Lung (tissue), 11 donors: ENCODE measurements at regions not wholly inside any gene's neighbourhood (a gene's known extent, or its start where the extent isn't known, plus 50 kb on each side); places are given as distances from the start of the nearest gene placed in this dataset.

Source experiments
- ATAC-seq: fragments of 200-7000 bp; cut with Tn5 transposase; one replicate; pipeline ENCODE4 v1.9.1; 2020; ENCODE audit warnings: moderate number of reproducible peaks; ENCODE audit not compliant: insufficient read depth, low FRiP score
- DNase-seq, 3 donors: peaks; one replicate each; pipeline ENCODE4 v3.0.0-alpha.2; 2013 to 2017
- H3K27ac ChIP-seq, 2 donors: one replicate each; pipeline ENCODE4 v1.5.1; 2013; ENCODE audit warnings: mild to moderate bottlenecking in 2 of 2, moderate library complexity in 2 of 2, control low read depth in 1 of 2, inconsistent platforms in 1 of 2, low read depth in 1 of 2, low read length in 1 of 2
- H3K27me3 ChIP-seq, 3 donors: one replicate each; pipeline ENCODE4 v1.5.1; 2013; ENCODE audit warnings: low read length in 2 of 3; ENCODE audit not compliant: control insufficient read depth in 3 of 3, insufficient read depth in 3 of 3
- H3K36me3 ChIP-seq, 4 donors: one replicate each; pipeline ENCODE4 v1.5.1; 2013; ENCODE audit warnings: low read length in 4 of 4, mild to moderate bottlenecking in 1 of 4, moderate library complexity in 1 of 4; ENCODE audit not compliant: control insufficient read depth in 4 of 4, insufficient read depth in 4 of 4
- H3K4me1 ChIP-seq, 5 donors: one replicate each; pipeline ENCODE4 v1.5.1; 2013; ENCODE audit warnings: low read length in 5 of 5, mild to moderate bottlenecking in 2 of 5, moderate library complexity in 1 of 5; ENCODE audit not compliant: control insufficient read depth in 5 of 5, insufficient read depth in 5 of 5
- H3K4me3 ChIP-seq: one replicate; pipeline ENCODE4 v1.5.1; 2013; ENCODE audit warnings: mild to moderate bottlenecking, control low read depth, moderate library complexity
- H3K9ac ChIP-seq, 2 donors: one replicate each; pipeline ENCODE4 v1.5.1; 2013; ENCODE audit warnings: low read length in 2 of 2, control low read depth in 1 of 2; ENCODE audit not compliant: insufficient read depth in 1 of 2
- H3K9me3 ChIP-seq, 4 donors: one replicate each; pipeline ENCODE4 v1.5.1; 2013; ENCODE audit warnings: low read length in 3 of 4, mild to moderate bottlenecking in 1 of 4, moderate library complexity in 1 of 4; ENCODE audit not compliant: control insufficient read depth in 4 of 4, insufficient read depth in 3 of 4
- WGBS, 2 donors: extraction: QIAGEN DNeasy Blood & Tissue Kit; methylation state at CpG; one replicate each; pipeline ENCODE4 v1.1.7; 2013; 5-methylcytosine and 5-hydroxymethylcytosine counted together
- TF ChIP-seq, protein P1 (sequence below): IDR thresholded peaks from 2 replicates; pipeline ENCODE4 v1.5.1; 2012; ENCODE audit warnings: mild to moderate bottlenecking; ENCODE audit errors: control extremely low read depth, extremely low read depth
- donor health status: control.
- donor health status: control.
- donor health status: Bipolar disorder and iron deficiency.
- donor health status: healthy.
- donor health status: DM: yes; HTN: yes; CAD: no.

DNA sequence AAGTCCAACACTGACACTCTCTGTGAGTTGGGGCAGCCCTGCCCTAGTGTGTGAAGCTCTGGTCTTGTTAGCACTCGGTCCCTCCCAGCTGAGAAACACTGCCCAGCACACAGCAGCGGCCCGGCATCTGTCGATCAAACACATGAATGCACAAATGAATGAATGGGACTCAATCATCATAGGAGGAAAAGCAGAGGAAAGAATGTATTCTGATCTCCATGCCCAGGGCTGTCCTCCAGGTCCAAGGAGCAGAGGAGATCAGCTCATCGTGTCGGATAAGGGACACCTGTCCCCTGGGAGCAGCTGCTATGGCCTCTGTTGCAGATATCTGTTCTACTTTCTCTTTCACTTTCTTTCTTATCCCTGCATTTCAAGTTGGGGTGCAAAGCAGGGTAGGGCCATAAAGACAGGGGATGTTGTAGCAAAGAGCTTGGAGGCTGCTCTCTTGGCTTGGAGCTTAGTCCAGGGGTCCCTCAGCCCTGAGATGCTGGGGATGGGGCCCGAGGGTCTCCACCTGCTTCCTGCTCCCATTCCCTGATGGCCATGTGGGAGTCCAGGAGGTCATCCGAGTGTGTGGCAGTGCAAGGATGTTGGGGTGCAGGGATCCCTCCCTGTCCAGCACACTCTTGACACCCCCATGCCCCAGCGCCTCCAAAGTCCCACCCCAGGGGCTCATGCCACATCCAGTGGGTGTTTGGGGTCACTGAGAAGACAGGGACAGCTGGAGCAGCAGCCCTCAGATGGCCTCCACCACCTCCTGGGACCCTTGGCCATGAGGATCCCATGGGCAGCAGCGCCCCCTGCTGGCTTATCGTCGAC lies 88.2 kb downstream of the IRF8 start:
- DNase-seq: peak in 2 of 3 donors; percentile 27 to 35
- ATAC-seq: no peak
- WGBS, 2 donors: 56 to 66% methylated on average over 11 to 12 of the region's 12 CpGs
- peaks cover 0 to 2% (median 0%) of the 10 kb centered on the region in 4 donors for H3K9me3 ChIP-seq
- no peak overlapping the region for H3K9ac ChIP-seq
- peaks cover 0 to 9% (median 0%) of the 10 kb centered on the region in 5 donors for H3K4me1 ChIP-seq
- H3K27me3 ChIP-seq: no peaks in the 10 kb centered on the region
- TF ChIP-seq, protein P1, sequence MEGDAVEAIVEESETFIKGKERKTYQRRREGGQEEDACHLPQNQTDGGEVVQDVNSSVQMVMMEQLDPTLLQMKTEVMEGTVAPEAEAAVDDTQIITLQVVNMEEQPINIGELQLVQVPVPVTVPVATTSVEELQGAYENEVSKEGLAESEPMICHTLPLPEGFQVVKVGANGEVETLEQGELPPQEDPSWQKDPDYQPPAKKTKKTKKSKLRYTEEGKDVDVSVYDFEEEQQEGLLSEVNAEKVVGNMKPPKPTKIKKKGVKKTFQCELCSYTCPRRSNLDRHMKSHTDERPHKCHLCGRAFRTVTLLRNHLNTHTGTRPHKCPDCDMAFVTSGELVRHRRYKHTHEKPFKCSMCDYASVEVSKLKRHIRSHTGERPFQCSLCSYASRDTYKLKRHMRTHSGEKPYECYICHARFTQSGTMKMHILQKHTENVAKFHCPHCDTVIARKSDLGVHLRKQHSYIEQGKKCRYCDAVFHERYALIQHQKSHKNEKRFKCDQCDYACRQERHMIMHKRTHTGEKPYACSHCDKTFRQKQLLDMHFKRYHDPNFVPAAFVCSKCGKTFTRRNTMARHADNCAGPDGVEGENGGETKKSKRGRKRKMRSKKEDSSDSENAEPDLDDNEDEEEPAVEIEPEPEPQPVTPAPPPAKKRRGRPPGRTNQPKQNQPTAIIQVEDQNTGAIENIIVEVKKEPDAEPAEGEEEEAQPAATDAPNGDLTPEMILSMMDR: no peak
- no peak overlapping the region for H3K27ac ChIP-seq
- H3K36me3 ChIP-seq: no peaks in the 10 kb centered on the region
- no peak overlapping the region for H3K4me3 ChIP-seq

DNA sequence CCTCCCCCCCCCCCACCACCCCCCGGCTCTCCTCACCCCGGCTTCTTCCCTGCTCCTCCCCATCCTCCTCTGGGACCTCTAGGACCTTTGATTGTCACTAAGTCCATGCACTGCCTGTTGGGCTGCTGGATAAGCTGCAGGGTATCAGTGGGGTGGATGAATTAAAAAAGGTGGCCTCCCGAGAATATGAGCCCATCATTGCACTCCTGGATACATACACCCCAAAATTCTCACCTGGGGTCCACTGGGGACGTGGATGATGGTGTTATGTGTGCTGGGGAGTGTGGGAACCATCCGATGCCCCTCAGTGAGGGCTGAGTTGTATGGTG lies 88.8 kb downstream of the IRF8 start:
- peaks cover 0 to 5% (median 0%) of the 10 kb centered on the region in 5 donors for H3K4me1 ChIP-seq
- ATAC-seq: no peak
- TF ChIP-seq, protein P1: no peak
- H3K27ac ChIP-seq: no peak overlapping the region
- no peak overlapping the region for H3K4me3 ChIP-seq
- H3K27me3 ChIP-seq: no peaks in the 10 kb centered on the region
- H3K9me3 ChIP-seq: peaks cover 0 to 2% (median 0%) of the 10 kb centered on the region in 4 donors
- H3K9ac ChIP-seq: no peak overlapping the region
- no peak for DNase-seq
- H3K36me3 ChIP-seq: no peaks in the 10 kb centered on the region
- WGBS, 2 donors: 45 to 48% methylated on average over 5 of the region's 5 CpGs

DNA sequence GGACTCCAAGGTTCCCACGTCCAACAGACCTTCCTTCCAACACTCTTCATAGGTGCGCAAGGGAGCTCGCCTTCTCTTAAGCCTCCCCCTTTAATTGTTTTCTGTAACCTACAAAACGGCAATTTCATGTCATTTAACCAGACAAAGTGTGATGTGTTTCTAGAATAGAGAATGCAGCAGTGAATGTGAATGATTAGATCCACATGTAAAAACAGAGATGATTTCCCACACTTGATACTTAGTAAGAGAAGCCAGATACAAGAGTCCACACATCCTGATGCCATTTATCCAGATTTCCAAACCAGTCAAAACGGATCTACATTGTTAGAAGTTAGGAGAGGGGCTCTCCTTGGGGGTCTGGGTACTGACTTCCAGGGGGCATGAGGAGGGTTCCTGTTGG lies 89.3 kb downstream of the IRF8 start:
- Histone ChIP-seq H3K27ac (no peak overlapping the region), H3K4me1 (peaks cover 0 to 5% (median 0%) of the 10 kb centered on the region in 5 donors), H3K4me3 (no peak overlapping the region), H3K9ac (no peak overlapping the region), H3K27me3 (no peaks in the 10 kb centered on the region), H3K36me3 (no peaks in the 10 kb centered on the region), H3K9me3 (peaks cover 0 to 2% (median 0%) of the 10 kb centered on the region in 4 donors)
- DNase-seq (no peak), ATAC-seq (no peak)
- WGBS, 2 donors: 84 to 86% methylated on average over 5 of the region's 5 CpGs
- TF ChIP-seq, protein P1: no peak
